ENCODE measurements at regions not wholly inside any gene's neighbourhood (a gene's known extent, or its start where the extent isn't known, plus 50 kb on each side); places are given as distances from the start of the nearest gene placed in this dataset.

DNA sequence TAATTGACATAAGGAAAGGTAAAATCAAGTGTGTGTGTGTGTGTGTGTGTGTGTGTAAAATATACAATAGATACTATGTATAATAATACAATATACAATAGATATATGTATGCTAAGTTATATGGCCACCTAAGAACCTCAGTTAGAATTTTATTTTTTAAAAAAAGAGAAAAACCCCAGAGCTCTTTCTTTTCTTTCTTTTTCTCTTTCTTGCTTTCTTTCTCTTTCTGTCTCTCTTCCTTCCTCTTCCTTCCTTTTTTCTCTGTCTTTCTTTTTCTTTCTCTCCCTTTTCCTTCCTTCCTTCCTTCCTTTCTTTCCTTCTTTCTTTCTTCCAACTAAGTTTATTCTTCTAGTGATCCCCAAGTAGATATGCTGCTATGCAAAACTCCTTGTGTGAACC, 64.6 kb upstream of the FN1 start:
- H3K4me3 Mint-ChIP-seq: no peak overlapping the region
- H3K27me3 Mint-ChIP-seq: peaks cover 6% of the 10 kb centered on the region
- H3K27ac Mint-ChIP-seq: no peak overlapping the region
- intact Hi-C loops (cut with micrococcal nuclease): no loop called here
- H3K4me1 Mint-ChIP-seq (ENCODE audit: low read depth): peaks cover 31% of the 10 kb centered on the region
- H3K9me3 Mint-ChIP-seq: peaks cover 8% of the 10 kb centered on the region
- H3K36me3 Mint-ChIP-seq (ENCODE audit: low read depth): no peaks in the 10 kb centered on the region

GRCh38 chr2:215499331-215499730, 63.5 kb upstream of the FN1 start:
- peaks cover 13% of the 10 kb centered on the region for H3K9me3 Mint-ChIP-seq
- peaks cover 22% of the 10 kb centered on the region for H3K4me1 Mint-ChIP-seq (ENCODE audit: low read depth)
- intact Hi-C loops (cut with micrococcal nuclease): no loop called here
- H3K36me3 Mint-ChIP-seq (ENCODE audit: low read depth): no peaks in the 10 kb centered on the region
- no peak overlapping the region for H3K27ac Mint-ChIP-seq
- H3K27me3 Mint-ChIP-seq: peaks cover 8% of the 10 kb centered on the region
- no peak overlapping the region for H3K4me3 Mint-ChIP-seq

DNA sequence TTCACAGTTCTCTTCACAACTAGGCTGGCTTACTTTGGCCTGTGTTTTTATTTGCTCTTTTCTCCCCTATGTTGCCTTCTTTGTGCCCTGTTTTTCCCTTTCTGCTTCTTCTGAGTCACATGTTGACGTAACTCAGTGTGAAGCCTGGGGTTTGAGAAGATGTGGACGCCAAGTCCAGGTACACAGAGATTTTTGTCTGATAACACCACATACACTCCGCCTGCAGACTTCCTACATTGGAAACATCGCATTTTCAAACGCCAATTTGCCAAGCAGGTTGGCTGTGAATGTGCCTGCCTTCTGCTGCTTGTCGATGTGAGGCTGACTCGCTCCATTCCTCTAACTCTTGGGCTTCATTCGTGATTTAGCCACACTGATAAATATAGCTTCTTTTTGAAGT, 62.6 kb upstream of the FN1 start:
- Mint-ChIP-seq H3K27me3 (peaks cover 9% of the 10 kb centered on the region), H3K4me1 (ENCODE audit: low read depth) (peaks cover 24% of the 10 kb centered on the region), H3K9me3 (peaks cover 17% of the 10 kb centered on the region), H3K27ac (no peak overlapping the region), H3K36me3 (ENCODE audit: low read depth) (no peaks in the 10 kb centered on the region), H3K4me3 (no peak overlapping the region)
- intact Hi-C loops (cut with micrococcal nuclease): no loop called here

GRCh38 chr2:215493376-215493775, 57.5 kb upstream of the FN1 start:
- Mint-ChIP-seq H3K36me3 (ENCODE audit: low read depth) (no peaks in the 10 kb centered on the region), H3K27ac (peak overlapping the region; percentile 39), H3K4me3 (no peak overlapping the region), H3K9me3 (peaks cover 17% of the 10 kb centered on the region), H3K27me3 (peaks cover 9% of the 10 kb centered on the region), H3K4me1 (ENCODE audit: low read depth) (peaks cover 19% of the 10 kb centered on the region)
- intact Hi-C loops (cut with micrococcal nuclease): no loop called here

DNA sequence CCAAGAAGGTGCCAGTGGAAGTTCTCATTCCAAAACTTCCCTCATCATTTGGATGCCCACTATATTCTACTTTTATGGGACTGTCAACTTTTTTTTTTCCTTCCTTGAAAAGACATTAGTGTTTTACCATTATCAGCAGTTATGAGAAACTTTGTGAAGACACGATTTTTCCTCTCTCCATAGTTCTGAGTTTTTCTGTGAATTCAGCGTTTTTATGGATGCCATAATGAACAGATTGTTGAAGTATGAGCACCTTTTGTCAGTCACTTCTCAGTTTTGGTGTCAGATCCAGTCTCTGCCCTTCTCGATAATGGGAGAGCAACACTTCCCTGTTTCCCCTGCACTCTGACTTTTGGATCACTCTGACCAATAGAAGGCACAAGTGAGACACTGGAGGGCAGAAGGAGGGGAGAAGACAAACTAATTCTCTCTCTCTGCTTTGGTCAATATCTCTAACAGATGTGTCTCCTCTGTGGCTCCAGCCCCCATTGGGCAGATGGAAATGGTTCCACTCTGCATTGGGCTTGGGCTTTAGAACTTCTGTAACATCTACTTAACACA, 53.5 kb upstream of the FN1 start:
- peaks cover 12% of the 10 kb centered on the region for H3K27me3 Mint-ChIP-seq
- H3K4me3 Mint-ChIP-seq: no peak overlapping the region
- peaks cover 5% of the 10 kb centered on the region for H3K9me3 Mint-ChIP-seq
- intact Hi-C loops (cut with micrococcal nuclease): no loop called here
- no peaks in the 10 kb centered on the region for H3K36me3 Mint-ChIP-seq (ENCODE audit: low read depth)
- H3K27ac Mint-ChIP-seq: no peak overlapping the region
- peaks cover 22% of the 10 kb centered on the region for H3K4me1 Mint-ChIP-seq (ENCODE audit: low read depth)

GRCh38 chr2:215487002-215487372, 51.1 kb upstream of the FN1 start:
- H3K9me3 Mint-ChIP-seq: no peaks in the 10 kb centered on the region

GRCh38 chr2:215486291-215487001, 50.6 kb upstream of the FN1 start:
- Mint-ChIP-seq H3K9me3 (no peaks in the 10 kb centered on the region), H3K4me3 (no peak overlapping the region), H3K36me3 (ENCODE audit: low read depth) (no peaks in the 10 kb centered on the region), H3K27me3 (peaks cover 20% of the 10 kb centered on the region), H3K27ac (peak overlapping the region; percentile 50), H3K4me1 (ENCODE audit: low read depth) (peaks cover 12% of the 10 kb centered on the region)
- intact Hi-C loops (cut with micrococcal nuclease): no loop called here

More at GRCh38 chr2:215487002-215487372, 51.1 kb upstream of the FN1 start:
- Mint-ChIP-seq H3K4me3 (no peak overlapping the region), H3K4me1 (ENCODE audit: low read depth) (peaks cover 12% of the 10 kb centered on the region), H3K27ac (peak overlapping the region; percentile 50), H3K36me3 (ENCODE audit: low read depth) (no peaks in the 10 kb centered on the region), H3K27me3 (peaks cover 17% of the 10 kb centered on the region)
- intact Hi-C loops (cut with micrococcal nuclease): no loop called here
